Lung (tissue), 11 donors: ENCODE measurements at regions not wholly inside any gene's neighbourhood (a gene's known extent, or its start where the extent isn't known, plus 50 kb on each side); places are given as distances from the start of the nearest gene placed in this dataset.

Experiments
- ATAC-seq: fragments of 200-7000 bp; cut with Tn5 transposase; one replicate; pipeline ENCODE4 v1.9.1; 2020; ENCODE audit warnings: moderate number of reproducible peaks; ENCODE audit not compliant: insufficient read depth, low FRiP score
- DNase-seq, 3 donors: peaks; one replicate each; pipeline ENCODE4 v3.0.0-alpha.2; 2013 to 2017
- H3K27ac ChIP-seq, 2 donors: one replicate each; pipeline ENCODE4 v1.5.1; 2013; ENCODE audit warnings: mild to moderate bottlenecking in 2 of 2, moderate library complexity in 2 of 2, control low read depth in 1 of 2, inconsistent platforms in 1 of 2, low read depth in 1 of 2, low read length in 1 of 2
- H3K27me3 ChIP-seq, 3 donors: one replicate each; pipeline ENCODE4 v1.5.1; 2013; ENCODE audit warnings: low read length in 2 of 3; ENCODE audit not compliant: control insufficient read depth in 3 of 3, insufficient read depth in 3 of 3
- H3K36me3 ChIP-seq, 4 donors: one replicate each; pipeline ENCODE4 v1.5.1; 2013; ENCODE audit warnings: low read length in 4 of 4, mild to moderate bottlenecking in 1 of 4, moderate library complexity in 1 of 4; ENCODE audit not compliant: control insufficient read depth in 4 of 4, insufficient read depth in 4 of 4
- H3K4me1 ChIP-seq, 5 donors: one replicate each; pipeline ENCODE4 v1.5.1; 2013; ENCODE audit warnings: low read length in 5 of 5, mild to moderate bottlenecking in 2 of 5, moderate library complexity in 1 of 5; ENCODE audit not compliant: control insufficient read depth in 5 of 5, insufficient read depth in 5 of 5
- H3K4me3 ChIP-seq: one replicate; pipeline ENCODE4 v1.5.1; 2013; ENCODE audit warnings: mild to moderate bottlenecking, control low read depth, moderate library complexity
- H3K9ac ChIP-seq, 2 donors: one replicate each; pipeline ENCODE4 v1.5.1; 2013; ENCODE audit warnings: low read length in 2 of 2, control low read depth in 1 of 2; ENCODE audit not compliant: insufficient read depth in 1 of 2
- H3K9me3 ChIP-seq, 4 donors: one replicate each; pipeline ENCODE4 v1.5.1; 2013; ENCODE audit warnings: low read length in 3 of 4, mild to moderate bottlenecking in 1 of 4, moderate library complexity in 1 of 4; ENCODE audit not compliant: control insufficient read depth in 4 of 4, insufficient read depth in 3 of 4
- CTCF ChIP-seq: IDR thresholded peaks from 2 replicates; pipeline ENCODE4 v1.5.1; 2012; ENCODE audit warnings: mild to moderate bottlenecking; ENCODE audit errors: control extremely low read depth, extremely low read depth
- WGBS, 2 donors: extraction: QIAGEN DNeasy Blood & Tissue Kit; methylation state at CpG; one replicate each; pipeline ENCODE4 v1.1.7; 2013; 5-methylcytosine and 5-hydroxymethylcytosine counted together
- donor health status: control.
- donor health status: control.
- donor health status: Bipolar disorder and iron deficiency.
- donor health status: healthy.
- donor health status: DM: yes; HTN: yes; CAD: no.

- no peak for TF ChIP-seq CTCF
- H3K9me3 ChIP-seq: peaks cover 0 to 5% (median 1%) of the 10 kb centered on the region in 4 donors
- DNase-seq: peak; percentile 62 to 79 (median 71)
- no peaks in the 10 kb centered on the region for H3K36me3 ChIP-seq
- peaks cover 0 to 7% (median 0%) of the 10 kb centered on the region in 5 donors for H3K4me1 ChIP-seq
- H3K4me3 ChIP-seq: no peak overlapping the region
- peaks cover 6 to 31% (median 18%) of the 10 kb centered on the region in 3 donors for H3K27me3 ChIP-seq
- H3K27ac ChIP-seq: no peak overlapping the region
- H3K9ac ChIP-seq: no peak overlapping the region
- WGBS, 2 donors: 3 to 4% methylated on average over 51 of the region's 51 CpGs
- ATAC-seq: no peak
Measured at GRCh38 chr6:27630727-27631608, 158.1 kb upstream of the ZNF184 start.

- Histone ChIP-seq H3K9me3 (peaks cover 0 to 2% (median 0%) of the 10 kb centered on the region in 4 donors), H3K27me3 (peaks cover 3 to 23% (median 6%) of the 10 kb centered on the region in 3 donors), H3K27ac (no peak overlapping the region), H3K4me1 (peaks cover 0 to 6% (median 0%) of the 10 kb centered on the region in 5 donors), H3K36me3 (no peaks in the 10 kb centered on the region), H3K4me3 (no peak overlapping the region), H3K9ac (no peak overlapping the region)
- DNase-seq (no peak), ATAC-seq (no peak)
- no peak for TF ChIP-seq CTCF
- WGBS, 2 donors: 85 to 95% methylated on average over 3 of the region's 3 CpGs
Measured at GRCh38 chr6:27624694-27625262, 151.9 kb upstream of the ZNF184 start.

GRCh38 chr6:27623103-27623502 lies 150.2 kb upstream of the ZNF184 start:
- Histone ChIP-seq H3K9me3 (peaks cover 0 to 2% (median 0%) of the 10 kb centered on the region in 4 donors), H3K4me3 (no peak overlapping the region), H3K36me3 (no peaks in the 10 kb centered on the region), H3K4me1 (peaks cover 0 to 6% (median 0%) of the 10 kb centered on the region in 5 donors), H3K9ac (no peak overlapping the region), H3K27ac (no peak overlapping the region), H3K27me3 (peaks cover 3 to 19% (median 14%) of the 10 kb centered on the region in 3 donors)
- 60 to 70% methylated on average over 3 of the region's 3 CpGs for WGBS, 2 donors
- TF ChIP-seq CTCF: no peak
- ATAC-seq: no peak
- DNase-seq: no peak
